Smooth muscle cell (in vitro differentiated cells): ENCODE measurements at regions not wholly inside any gene's neighbourhood (a gene's known extent, or its start where the extent isn't known, plus 50 kb on each side); places are given as distances from the start of the nearest gene placed in this dataset.
"Not testable (repeated sequence)": the region's sequence is repeated elsewhere in the genome, so short reads cannot be mapped to it uniquely, and the experiment has no call there.

Source experiments
- DNase-seq: peaks from one replicate; lab custom pipeline; 2025; ENCODE audit not compliant: unreplicated experiment; lab: John Stamatoyannopoulos, UW
- H2AFZ ChIP-seq: fragments of 200-600 bp; sonication (generic); 2 replicates; pipeline ENCODE4 v1.6.0; 2016; ENCODE audit warnings: antibody characterized with exemption, low read depth, mild to moderate bottlenecking
- H3F3A ChIP-seq: fragments of 200-600 bp; sonication (generic); 2 replicates; pipeline ENCODE4 v1.6.0; 2017; ENCODE audit warnings: antibody characterized with exemption, low read depth
- H3K27ac ChIP-seq: fragments of 200-600 bp; sonication (generic); 2 replicates; pipeline ENCODE4 v1.5.1; 2016; ENCODE audit warnings: low read depth, mild to moderate bottlenecking
- H3K27me3 ChIP-seq: fragments of 200-600 bp; sonication (generic); 2 replicates; pipeline ENCODE4 v1.6.1; 2016; ENCODE audit warnings: low read depth, mild to moderate bottlenecking
- H3K36me3 ChIP-seq: fragments of 200-600 bp; sonication (generic); 2 replicates; pipeline ENCODE4 v1.5.1; 2016; ENCODE audit warnings: low read depth
- H3K4me1 ChIP-seq: fragments of 200-600 bp; sonication (generic); 2 replicates; pipeline ENCODE4 v1.5.1; 2016; ENCODE audit warnings: low read depth
- H3K4me2 ChIP-seq: fragments of 200-600 bp; sonication (generic); 2 replicates; pipeline ENCODE4 v1.6.0; 2016; ENCODE audit warnings: mild to moderate bottlenecking
- H3K4me3 ChIP-seq: fragments of 200-600 bp; sonication (generic); 2 replicates; pipeline ENCODE4 v1.5.1; 2016; ENCODE audit warnings: mild to moderate bottlenecking
- H3K79me2 ChIP-seq: fragments of 200-600 bp; sonication (generic); 2 replicates; pipeline ENCODE4 v1.6.0; 2016; ENCODE audit warnings: low read depth, mild to moderate bottlenecking
- H3K9ac ChIP-seq: fragments of 200-600 bp; sonication (generic); 2 replicates; pipeline ENCODE4 v1.6.0; 2016; ENCODE audit warnings: low read depth
- H3K9me3 ChIP-seq: fragments of 200-600 bp; sonication (generic); replicated peaks from 2 replicates; pipeline ENCODE4 v1.5.1; 2016; ENCODE audit warnings: low read depth
- H4K20me1 ChIP-seq: fragments of 200-600 bp; sonication (generic); 2 replicates; pipeline ENCODE4 v1.6.0; 2016; ENCODE audit warnings: low read depth
- CTCF ChIP-seq: fragments of 200-600 bp; sonication (generic); IDR thresholded peaks from 2 replicates; pipeline ENCODE4 v1.5.1; 2017; ENCODE audit warnings: borderline replicate concordance, mild to moderate bottlenecking, antibody characterized with exemption; ENCODE audit not compliant: insufficient read depth, poor library complexity, severe bottlenecking
- WGBS: methylation state at CpG from one replicate; pipeline ENCODE4 v1.1.7; 2016; ENCODE audit warnings: low lambda C conversion rate; 5-methylcytosine and 5-hydroxymethylcytosine counted together

DNA sequence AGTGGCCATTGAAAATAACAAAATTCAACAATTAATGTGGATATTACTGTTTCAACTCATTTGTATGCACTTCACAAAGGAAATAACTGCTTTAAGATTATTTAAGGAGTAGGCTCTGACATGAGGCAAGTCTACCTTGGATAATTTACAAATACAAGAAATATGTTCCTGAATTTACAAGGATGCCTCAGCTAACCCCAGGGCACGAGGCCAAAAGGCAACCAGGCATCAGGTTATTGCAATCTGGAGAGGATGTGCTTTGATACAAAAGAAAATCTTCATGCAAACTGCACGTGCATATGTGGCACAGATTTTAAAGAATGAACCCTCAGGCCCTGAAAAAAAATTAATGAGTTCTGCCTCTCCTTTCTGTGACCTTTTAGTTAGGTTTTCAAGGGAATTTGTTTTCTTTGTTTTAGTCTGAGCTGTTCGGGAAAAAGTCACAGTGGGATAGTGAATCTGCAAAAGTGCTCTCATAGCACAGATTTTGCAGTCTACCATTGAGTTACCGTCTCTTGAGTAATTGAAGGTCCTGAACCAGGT, 1304.2 kb upstream of the ADGRL4 start:
- H3K79me2 ChIP-seq: no peaks in the 10 kb centered on the region
- no peaks in the 10 kb centered on the region for H3F3A ChIP-seq
- H3K9me3 ChIP-seq: no peaks in the 10 kb centered on the region
- H3K36me3 ChIP-seq: no peaks in the 10 kb centered on the region
- no peak for TF ChIP-seq CTCF
- H3K27ac ChIP-seq: no peak overlapping the region
- DNase-seq: no peak
- H3K27me3 ChIP-seq: no peaks in the 10 kb centered on the region
- no peaks in the 10 kb centered on the region for H3K4me1 ChIP-seq
- WGBS: 86% methylated on average over 4 of the region's 4 CpGs
- no peaks in the 10 kb centered on the region for H4K20me1 ChIP-seq
- H3K9ac ChIP-seq: no peak overlapping the region
- no peak overlapping the region for H3K4me3 ChIP-seq
- no peak overlapping the region for H3K4me2 ChIP-seq
- H2AFZ ChIP-seq: no peak overlapping the region

DNA sequence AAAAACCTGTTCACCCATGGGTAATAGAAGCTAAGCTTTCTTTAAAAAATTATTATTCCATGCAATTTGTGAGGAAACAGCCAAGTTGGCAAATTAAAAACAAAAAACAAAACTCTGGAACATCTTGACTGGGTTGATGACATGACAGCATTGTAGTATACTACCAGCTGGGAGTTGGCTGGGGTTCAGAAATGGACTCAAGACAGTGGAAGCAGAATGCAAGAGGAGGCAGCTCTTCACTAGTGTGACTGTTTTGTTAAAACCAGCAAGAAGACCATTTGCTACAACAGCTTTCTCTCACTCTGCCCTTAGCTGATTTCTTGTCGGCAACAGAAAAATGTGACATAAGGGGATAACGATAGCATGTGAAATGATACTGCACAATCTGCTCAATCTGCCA, 1298.9 kb upstream of the ADGRL4 start:
- Histone ChIP-seq H3K36me3 (no peaks in the 10 kb centered on the region), H3K9ac (no peak overlapping the region), H3K4me1 (no peaks in the 10 kb centered on the region), H3K9me3 (no peaks in the 10 kb centered on the region), H3F3A (no peaks in the 10 kb centered on the region), H3K4me2 (no peak overlapping the region), H3K79me2 (no peaks in the 10 kb centered on the region), H4K20me1 (no peaks in the 10 kb centered on the region), H2AFZ (no peak overlapping the region), H3K27me3 (no peaks in the 10 kb centered on the region), H3K27ac (no peak overlapping the region), H3K4me3 (no peak overlapping the region)
- no peak for TF ChIP-seq CTCF
- DNase-seq: no peak
- WGBS: 91% methylated on average over 2 of the region's 2 CpGs

- Histone ChIP-seq H3K4me3 (no peak overlapping the region), H3K9ac (no peak overlapping the region), H3K27me3 (no peaks in the 10 kb centered on the region), H2AFZ (no peak overlapping the region), H3K36me3 (no peaks in the 10 kb centered on the region), H3K4me2 (no peak overlapping the region), H3K4me1 (no peaks in the 10 kb centered on the region), H4K20me1 (no peaks in the 10 kb centered on the region), H3K9me3 (no peaks in the 10 kb centered on the region), H3K27ac (no peak overlapping the region), H3K79me2 (no peaks in the 10 kb centered on the region), H3F3A (no peaks in the 10 kb centered on the region)
- WGBS: 80% methylated on average over 3 of the region's 3 CpGs
- TF ChIP-seq CTCF: no peak
- no peak for DNase-seq
Observed at GRCh38 chr1:80293818-80294217, 1287.3 kb upstream of the ADGRL4 start.

DNA sequence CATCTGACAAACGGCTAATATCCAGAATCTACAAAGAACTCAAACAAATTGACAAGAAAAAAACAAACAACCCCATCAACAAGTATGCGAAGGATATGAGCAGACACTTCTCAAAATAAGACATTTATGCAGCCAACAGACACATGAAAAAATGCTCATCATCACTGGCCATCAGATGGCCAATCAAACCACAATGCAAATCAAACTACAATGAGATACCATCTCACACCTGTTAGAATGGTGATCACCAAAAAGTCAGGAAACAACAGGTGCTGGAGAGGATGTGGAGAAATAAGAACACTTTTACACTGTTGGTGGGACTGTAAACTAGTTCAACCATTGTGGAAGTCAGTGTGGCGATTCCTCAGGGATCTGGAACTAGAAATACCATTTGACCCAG, 1282.2 kb upstream of the ADGRL4 start:
- not testable (repeated sequence) for H3F3A ChIP-seq, H3K27me3 ChIP-seq, H3K9ac ChIP-seq, H3K4me1 ChIP-seq, H3K4me2 ChIP-seq, DNase-seq, H3K4me3 ChIP-seq, H2AFZ ChIP-seq, H4K20me1 ChIP-seq, H3K79me2 ChIP-seq, H3K9me3 ChIP-seq, H3K36me3 ChIP-seq, H3K27ac ChIP-seq
- WGBS: 100% methylated on average over 3 of the region's 3 CpGs
